Vagina (tissue), 2 donors: ENCODE measurements at regions not wholly inside any gene's neighbourhood (a gene's known extent, or its start where the extent isn't known, plus 50 kb on each side); places are given as distances from the start of the nearest gene placed in this dataset.

Experiments
- DNase-seq, 2 donors: peaks; one replicate each; pipeline ENCODE4 v3.0.0-alpha.2; 2017; ENCODE audit errors: extremely low spot score in 2 of 2
- H3K27ac ChIP-seq: fragments of 200-600 bp; sonication (generic); one replicate; pipeline ENCODE4 v1.5.1; 2019
- H3K27me3 ChIP-seq: fragments of 200-600 bp; sonication (generic); one replicate; pipeline ENCODE4 v1.5.1; 2019
- H3K36me3 ChIP-seq, 2 donors: fragments of 200-600 bp; sonication (generic); one replicate each; pipeline ENCODE4 v1.5.1; 2017 to 2019
- H3K4me1 ChIP-seq: fragments of 200-600 bp; sonication (generic); one replicate; pipeline ENCODE4 v1.5.1; 2019
- H3K4me3 ChIP-seq, 2 donors: fragments of 200-600 bp; sonication (generic); 1 replicate in 1 of 2; 2 replicates in 1 of 2; pipeline ENCODE4 v1.5.1; 2016 to 2019
- H3K9me3 ChIP-seq: fragments of 200-600 bp; sonication (generic); one replicate; pipeline ENCODE4 v1.5.1; 2019
- POLR2A ChIP-seq, 2 donors: fragments of 450-650 bp; IDR thresholded peaks; one replicate each; pipeline ENCODE4 v1.6.1; 2017; ENCODE audit warnings: antibody characterized with exemption in 2 of 2, mild to moderate bottlenecking in 2 of 2, moderate library complexity in 2 of 2
- POLR2AphosphoS5 ChIP-seq, 2 donors: sonication (generic); formaldehyde crosslinking; IDR thresholded peaks; one replicate each; pipeline ENCODE4 v1.9.0; 2017; ENCODE audit warnings: antibody characterized with exemption in 2 of 2, mild to moderate bottlenecking in 2 of 2, low read depth in 1 of 2; ENCODE audit not compliant: insufficient read depth in 1 of 2
- intact Hi-C: fragments of 100-400 bp; cut with DNase I; formaldehyde crosslinking; loops from one replicate; pipeline ENCODE4 v1.15.1; 2023
- TF ChIP-seq, protein P1 (sequence below), 3 experiments: fragments of 450-650 bp in 2 of 3; fragments of 200-600 bp in 1 of 3; sonication (generic) in 1 of 3; IDR thresholded peaks; one replicate each; pipeline ENCODE4 v1.5.1; 2017 to 2019; ENCODE audit warnings: antibody characterized with exemption in 3 of 3, mild to moderate bottlenecking in 2 of 3, moderate library complexity in 2 of 3

DNA sequence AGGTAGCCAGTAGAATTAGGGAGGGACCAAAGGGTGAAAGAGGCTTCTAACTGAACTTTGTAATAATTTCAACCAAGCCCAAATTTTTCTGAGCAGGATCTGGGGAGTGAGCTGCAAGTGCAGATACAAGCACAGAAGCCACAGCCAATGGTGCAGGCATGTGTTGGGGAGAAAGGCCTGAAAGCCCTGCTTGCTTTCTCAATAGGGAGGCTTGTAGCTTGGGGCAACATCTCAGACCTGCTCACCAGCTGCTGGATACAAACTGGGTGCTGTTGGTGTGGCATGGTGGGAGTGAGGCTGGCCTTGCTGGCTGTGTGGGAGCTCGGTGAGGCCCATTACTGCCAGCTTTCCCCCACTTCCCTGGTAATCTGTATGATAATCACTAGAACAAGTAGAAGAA, 688.5 kb upstream of the SEMA3D start:
- H3K36me3 ChIP-seq = no peaks in the 10 kb centered on the region
- H3K27ac ChIP-seq = no peak overlapping the region
- TF ChIP-seq POLR2A (IDR thresholded peaks at IDR 0.05) (no peak), POLR2AphosphoS5 (IDR thresholded peaks at IDR 0.05; ENCODE audit: insufficient read depth in 1 of 2, low read depth in 1 of 2) (no peak)
- TF ChIP-seq, protein P1, sequence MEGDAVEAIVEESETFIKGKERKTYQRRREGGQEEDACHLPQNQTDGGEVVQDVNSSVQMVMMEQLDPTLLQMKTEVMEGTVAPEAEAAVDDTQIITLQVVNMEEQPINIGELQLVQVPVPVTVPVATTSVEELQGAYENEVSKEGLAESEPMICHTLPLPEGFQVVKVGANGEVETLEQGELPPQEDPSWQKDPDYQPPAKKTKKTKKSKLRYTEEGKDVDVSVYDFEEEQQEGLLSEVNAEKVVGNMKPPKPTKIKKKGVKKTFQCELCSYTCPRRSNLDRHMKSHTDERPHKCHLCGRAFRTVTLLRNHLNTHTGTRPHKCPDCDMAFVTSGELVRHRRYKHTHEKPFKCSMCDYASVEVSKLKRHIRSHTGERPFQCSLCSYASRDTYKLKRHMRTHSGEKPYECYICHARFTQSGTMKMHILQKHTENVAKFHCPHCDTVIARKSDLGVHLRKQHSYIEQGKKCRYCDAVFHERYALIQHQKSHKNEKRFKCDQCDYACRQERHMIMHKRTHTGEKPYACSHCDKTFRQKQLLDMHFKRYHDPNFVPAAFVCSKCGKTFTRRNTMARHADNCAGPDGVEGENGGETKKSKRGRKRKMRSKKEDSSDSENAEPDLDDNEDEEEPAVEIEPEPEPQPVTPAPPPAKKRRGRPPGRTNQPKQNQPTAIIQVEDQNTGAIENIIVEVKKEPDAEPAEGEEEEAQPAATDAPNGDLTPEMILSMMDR (IDR thresholded peaks at IDR 0.05) = no peak
- no peak overlapping the region for H3K4me3 ChIP-seq
- intact Hi-C loops = no loop called here
- H3K27me3 ChIP-seq = no peaks in the 10 kb centered on the region
- H3K9me3 ChIP-seq = no peaks in the 10 kb centered on the region
- no peaks in the 10 kb centered on the region for H3K4me1 ChIP-seq
- DNase-seq = no peak

DNA sequence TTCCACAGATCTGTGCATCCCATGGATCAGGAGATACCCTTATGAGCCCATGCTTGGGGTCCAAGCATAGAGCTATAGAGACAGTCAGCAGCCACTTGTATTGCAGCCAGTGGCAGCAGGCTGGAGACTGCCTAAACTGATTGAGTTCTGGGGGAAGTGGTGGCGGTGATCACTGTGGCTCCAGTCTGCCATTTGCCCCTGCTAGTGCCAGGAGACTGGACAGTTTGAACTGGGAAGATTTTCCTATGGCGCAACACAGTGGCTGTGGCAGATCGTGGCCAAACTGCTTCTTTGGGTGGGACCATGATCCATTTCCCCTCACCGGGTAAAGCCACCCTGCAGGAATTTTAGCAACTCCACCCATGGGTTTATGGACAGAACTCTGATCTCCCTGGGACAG, 679.7 kb upstream of the SEMA3D start:
- no peaks in the 10 kb centered on the region for H3K36me3 ChIP-seq
- no peak for TF ChIP-seq POLR2AphosphoS5 (IDR thresholded peaks at IDR 0.05; ENCODE audit: insufficient read depth in 1 of 2, low read depth in 1 of 2)
- TF ChIP-seq POLR2A (IDR thresholded peaks at IDR 0.05) = no peak
- TF ChIP-seq, protein P1 (IDR thresholded peaks at IDR 0.05) = no peak
- H3K4me3 ChIP-seq = no peak overlapping the region
- no peaks in the 10 kb centered on the region for H3K9me3 ChIP-seq
- H3K27ac ChIP-seq = no peak overlapping the region
- no peaks in the 10 kb centered on the region for H3K4me1 ChIP-seq
- intact Hi-C loops = no loop called here
- DNase-seq = no peak
- no peaks in the 10 kb centered on the region for H3K27me3 ChIP-seq

DNA sequence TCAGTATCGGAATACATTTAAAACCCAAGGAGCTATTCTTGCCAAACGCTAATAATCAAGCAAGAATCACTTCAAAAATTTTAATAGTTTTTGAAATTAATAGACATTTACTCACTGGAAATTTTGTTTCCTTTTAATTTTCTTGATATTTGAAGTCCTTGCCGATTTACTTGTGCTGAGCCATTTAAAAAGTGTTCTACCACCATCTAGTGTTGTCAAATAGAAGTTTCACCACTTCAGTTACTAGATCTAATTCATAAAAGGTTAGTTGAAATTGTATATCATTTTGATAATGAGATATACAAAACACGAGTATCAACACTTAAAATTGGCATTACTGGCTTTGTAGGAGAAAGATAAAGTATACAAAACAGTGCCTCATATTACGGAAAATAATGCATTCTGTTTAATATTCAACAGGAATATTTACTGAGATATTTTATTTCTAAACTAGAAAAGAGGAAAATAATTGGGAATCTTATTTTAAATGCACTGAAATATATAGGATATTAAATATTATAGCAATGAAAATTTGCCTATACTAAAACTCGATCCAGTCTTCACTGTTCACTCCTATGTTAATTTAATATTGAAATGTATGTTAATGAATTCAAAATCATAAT, 664.8 kb upstream of the SEMA3D start:
- TF ChIP-seq POLR2AphosphoS5 (IDR thresholded peaks at IDR 0.05; ENCODE audit: insufficient read depth in 1 of 2, low read depth in 1 of 2) = no peak
- TF ChIP-seq, protein P1 (IDR thresholded peaks at IDR 0.05) = peak in 1 of 3 experiments; percentile 26
- no peak for DNase-seq
- Histone ChIP-seq H3K36me3 (no peaks in the 10 kb centered on the region), H3K4me1 (no peaks in the 10 kb centered on the region), H3K4me3 (no peak overlapping the region), H3K9me3 (no peaks in the 10 kb centered on the region), H3K27ac (no peak overlapping the region), H3K27me3 (no peaks in the 10 kb centered on the region)
- intact Hi-C loops = no loop called here

DNA sequence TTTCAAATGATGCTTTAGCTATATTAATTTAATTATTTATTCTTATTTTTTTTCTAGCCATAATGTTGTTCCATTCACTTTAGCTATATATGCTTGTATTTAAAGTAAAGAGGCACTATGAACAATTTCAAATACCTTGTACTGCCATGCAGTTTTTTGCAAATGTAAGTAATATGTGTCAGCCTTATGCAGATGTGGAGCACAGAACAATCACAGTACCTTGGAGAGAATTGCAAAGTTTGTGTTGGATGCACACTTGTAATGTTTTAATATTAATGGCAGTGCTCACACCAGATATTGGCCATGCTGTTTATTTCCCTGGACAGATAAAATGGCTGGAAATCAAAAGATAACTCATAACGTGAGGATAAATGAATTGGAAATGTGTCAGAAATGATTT, 663.5 kb upstream of the SEMA3D start:
- Histone ChIP-seq H3K9me3 (no peaks in the 10 kb centered on the region), H3K36me3 (no peaks in the 10 kb centered on the region), H3K27me3 (no peaks in the 10 kb centered on the region), H3K4me1 (no peaks in the 10 kb centered on the region), H3K4me3 (no peak overlapping the region), H3K27ac (no peak overlapping the region)
- TF ChIP-seq, protein P1 (IDR thresholded peaks at IDR 0.05) = no peak
- TF ChIP-seq POLR2AphosphoS5 (IDR thresholded peaks at IDR 0.05; ENCODE audit: insufficient read depth in 1 of 2, low read depth in 1 of 2) (no peak), POLR2A (IDR thresholded peaks at IDR 0.05) (no peak)
- DNase-seq = no peak
- intact Hi-C loops = no loop called here

DNA sequence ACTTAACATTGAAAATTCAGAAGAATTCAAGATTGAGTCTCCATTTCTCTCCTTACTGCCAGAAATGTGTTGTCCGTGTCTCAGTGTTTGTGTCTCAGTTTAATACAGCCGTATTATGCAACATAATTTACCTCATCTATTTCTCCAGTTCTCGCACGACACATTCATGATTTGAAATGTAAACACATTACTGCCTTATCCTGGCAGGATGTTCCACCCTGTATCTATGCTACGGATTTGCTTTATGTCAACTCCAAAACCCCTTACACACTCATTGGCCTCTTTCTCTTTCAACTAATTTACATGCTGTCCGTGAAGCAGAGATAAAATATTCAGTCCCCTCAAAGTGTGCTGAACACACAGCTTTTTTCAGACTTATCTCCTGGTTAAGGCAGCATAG, 653.7 kb upstream of the SEMA3D start:
- Histone ChIP-seq H3K4me3 (no peak overlapping the region), H3K27me3 (no peaks in the 10 kb centered on the region), H3K36me3 (no peaks in the 10 kb centered on the region), H3K4me1 (no peaks in the 10 kb centered on the region), H3K27ac (no peak overlapping the region), H3K9me3 (no peaks in the 10 kb centered on the region)
- intact Hi-C loops = no loop called here
- no peak for DNase-seq
- no peak for TF ChIP-seq POLR2AphosphoS5 (IDR thresholded peaks at IDR 0.05; ENCODE audit: insufficient read depth in 1 of 2, low read depth in 1 of 2)
- TF ChIP-seq, protein P1 (IDR thresholded peaks at IDR 0.05) = no peak
- no peak for TF ChIP-seq POLR2A (IDR thresholded peaks at IDR 0.05)
